ENCODE measurements at regions not wholly inside any gene's neighbourhood (a gene's known extent, or its start where the extent isn't known, plus 50 kb on each side); places are given as distances from the start of the nearest gene placed in this dataset.

GRCh38 chr3:163056874-163057497, 1560.4 kb downstream of the OTOL1 start:
- DNase-seq: peak; percentile 26 to 68

- no peak for DNase-seq
Observed at GRCh38 chr3:163058031-163058854, 1561.6 kb downstream of the OTOL1 start.

GRCh38 chr3:163071713-163072112, 1575.1 kb downstream of the OTOL1 start:
- DNase-seq: no peak

All from NCI-H526 (cell line).